HEK293 (cell line): ENCODE measurements at regions not wholly inside any gene's neighbourhood (a gene's known extent, or its start where the extent isn't known, plus 50 kb on each side); places are given as distances from the start of the nearest gene placed in this dataset.

Experiments
- HOXA7 ChIP-seq: sonication (generic); formaldehyde crosslinking; IDR thresholded peaks from 2 replicates; pipeline ENCODE4 v1.8.1; 2022; ENCODE audit warnings: missing genetic modification reagents, borderline replicate concordance
- SETDB1 ChIP-seq: IDR thresholded peaks from one replicate; pipeline ENCODE4 v1.6.1; 2017; ENCODE audit warnings: mild to moderate bottlenecking, low read length, moderate library complexity, mixed read lengths; ENCODE audit not compliant: insufficient read length
- ZNF600 ChIP-seq: fragments of 450-650 bp; formaldehyde crosslinking; IDR thresholded peaks from 2 replicates; pipeline ENCODE4 v1.5.1; 2016; ENCODE audit warnings: missing biosample characterization, missing genetic modification characterization
- ZNF629 ChIP-seq: fragments of 450-650 bp; formaldehyde crosslinking; IDR thresholded peaks from 2 replicates; pipeline ENCODE4 v1.5.1; 2017; ENCODE audit warnings: missing biosample characterization, missing genetic modification characterization
- ZNF707 ChIP-seq: fragments of 450-650 bp; formaldehyde crosslinking; IDR thresholded peaks from 2 replicates; pipeline ENCODE4 v1.5.1; 2016; ENCODE audit warnings: missing biosample characterization, missing genetic modification characterization
- TF ChIP-seq, protein P1 (sequence below): fragments of 450-650 bp; formaldehyde crosslinking; IDR thresholded peaks from 2 replicates; pipeline ENCODE4 v1.5.1; 2016; ENCODE audit warnings: missing biosample characterization, missing genetic modification characterization
- TF ChIP-seq, protein P2 (sequence below): fragments of 450-650 bp; formaldehyde crosslinking; IDR thresholded peaks from 2 replicates; pipeline ENCODE4 v1.5.1; 2016; ENCODE audit warnings: missing biosample characterization, missing genetic modification characterization

DNA sequence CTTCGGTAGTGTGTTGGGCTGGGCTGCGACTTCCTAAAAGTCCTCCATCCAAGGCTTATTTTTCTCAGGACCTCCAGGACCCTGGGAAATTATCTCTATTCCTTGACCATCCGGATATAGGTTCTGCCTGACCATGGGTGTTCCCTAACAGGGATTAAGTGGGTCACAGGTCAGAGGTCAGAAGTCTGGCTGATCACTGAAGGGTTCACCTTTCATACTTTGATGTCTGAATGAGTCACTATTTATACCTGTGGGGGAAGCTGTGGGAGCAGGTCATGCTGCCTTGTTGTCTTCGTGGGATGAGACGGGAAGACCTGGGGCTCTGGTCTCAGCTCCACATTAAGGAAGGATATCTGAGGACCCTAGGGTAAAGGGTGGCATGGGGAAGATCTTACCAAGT, 65.0 kb upstream of the ETV3 start:
- TF ChIP-seq ZNF629 = no peak
- TF ChIP-seq, protein P1, sequence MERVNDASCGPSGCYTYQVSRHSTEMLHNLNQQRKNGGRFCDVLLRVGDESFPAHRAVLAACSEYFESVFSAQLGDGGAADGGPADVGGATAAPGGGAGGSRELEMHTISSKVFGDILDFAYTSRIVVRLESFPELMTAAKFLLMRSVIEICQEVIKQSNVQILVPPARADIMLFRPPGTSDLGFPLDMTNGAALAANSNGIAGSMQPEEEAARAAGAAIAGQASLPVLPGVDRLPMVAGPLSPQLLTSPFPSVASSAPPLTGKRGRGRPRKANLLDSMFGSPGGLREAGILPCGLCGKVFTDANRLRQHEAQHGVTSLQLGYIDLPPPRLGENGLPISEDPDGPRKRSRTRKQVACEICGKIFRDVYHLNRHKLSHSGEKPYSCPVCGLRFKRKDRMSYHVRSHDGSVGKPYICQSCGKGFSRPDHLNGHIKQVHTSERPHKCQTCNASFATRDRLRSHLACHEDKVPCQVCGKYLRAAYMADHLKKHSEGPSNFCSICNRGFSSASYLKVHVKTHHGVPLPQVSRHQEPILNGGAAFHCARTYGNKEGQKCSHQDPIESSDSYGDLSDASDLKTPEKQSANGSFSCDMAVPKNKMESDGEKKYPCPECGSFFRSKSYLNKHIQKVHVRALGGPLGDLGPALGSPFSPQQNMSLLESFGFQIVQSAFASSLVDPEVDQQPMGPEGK (tag by site-specific recombination) = no peak
- TF ChIP-seq, protein P2, sequence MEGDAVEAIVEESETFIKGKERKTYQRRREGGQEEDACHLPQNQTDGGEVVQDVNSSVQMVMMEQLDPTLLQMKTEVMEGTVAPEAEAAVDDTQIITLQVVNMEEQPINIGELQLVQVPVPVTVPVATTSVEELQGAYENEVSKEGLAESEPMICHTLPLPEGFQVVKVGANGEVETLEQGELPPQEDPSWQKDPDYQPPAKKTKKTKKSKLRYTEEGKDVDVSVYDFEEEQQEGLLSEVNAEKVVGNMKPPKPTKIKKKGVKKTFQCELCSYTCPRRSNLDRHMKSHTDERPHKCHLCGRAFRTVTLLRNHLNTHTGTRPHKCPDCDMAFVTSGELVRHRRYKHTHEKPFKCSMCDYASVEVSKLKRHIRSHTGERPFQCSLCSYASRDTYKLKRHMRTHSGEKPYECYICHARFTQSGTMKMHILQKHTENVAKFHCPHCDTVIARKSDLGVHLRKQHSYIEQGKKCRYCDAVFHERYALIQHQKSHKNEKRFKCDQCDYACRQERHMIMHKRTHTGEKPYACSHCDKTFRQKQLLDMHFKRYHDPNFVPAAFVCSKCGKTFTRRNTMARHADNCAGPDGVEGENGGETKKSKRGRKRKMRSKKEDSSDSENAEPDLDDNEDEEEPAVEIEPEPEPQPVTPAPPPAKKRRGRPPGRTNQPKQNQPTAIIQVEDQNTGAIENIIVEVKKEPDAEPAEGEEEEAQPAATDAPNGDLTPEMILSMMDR (tag by site-specific recombination) = no peak
- TF ChIP-seq ZNF707 (tag by site-specific recombination) = no peak
- no peak for TF ChIP-seq ZNF600 (tag by site-specific recombination)
- no peak for TF ChIP-seq HOXA7 (CRISPR knock-in tag)
- no peak for TF ChIP-seq SETDB1
